ENCODE measurements at regions not wholly inside any gene's neighbourhood (a gene's known extent, or its start where the extent isn't known, plus 50 kb on each side); places are given as distances from the start of the nearest gene placed in this dataset.

- TF ChIP-seq CTCF (IDR thresholded peaks at IDR 0.05) (no peak), EZH2 (IDR thresholded peaks at IDR 0.05) (no peak)
Measured at GRCh38 chr4:22264261-22264660, 251.6 kb downstream of the ADGRA3 start.

All from neural progenitor cell (in vitro differentiated cells).